PC-3 (cell line): ENCODE measurements at regions not wholly inside any gene's neighbourhood (a gene's known extent, or its start where the extent isn't known, plus 50 kb on each side); places are given as distances from the start of the nearest gene placed in this dataset.
A peak's percentile ranks its signal among the peaks of the same experiment; 100 is the strongest.

Experiments
- ATAC-seq: fragments of 200-7000 bp; cut with Tn5 transposase; 2 replicates; pipeline ENCODE4 v1.9.1; 2020; ENCODE audit warnings: mild to moderate bottlenecking, moderate library complexity
- BruUV-seq: library from RNA; stranded (reverse); fragments of 400-500 nt; replicated peaks from 2 replicates; lab custom pipeline; 2021; lab: Mats Ljungman, UMichigan
- CTCF ChIA-PET: fragments of 300-600 bp; sonication (Branson Sonifier 250); formaldehyde crosslinking; loops from one replicate; lab custom pipeline; 2022; ENCODE audit warnings: antibody characterized with exemption; lab: Charles Lee
- POLR2A ChIA-PET: fragments of 300-600 bp; sonication (Branson Sonifier 250); formaldehyde crosslinking; loops from one replicate; lab custom pipeline; 2022; ENCODE audit warnings: antibody characterized with exemption; ENCODE audit not compliant: unreplicated experiment; lab: Charles Lee
- DNase-seq: peaks from one replicate; pipeline ENCODE4 v3.0.0-alpha.2; 2015
- H2AFZ ChIP-seq: fragments of 300-600 bp; sonication (generic); 2 replicates; pipeline ENCODE4 v1.6.0; 2016; ENCODE audit warnings: antibody characterized with exemption, low read length
- H3F3A ChIP-seq: fragments of 300-600 bp; sonication (generic); one replicate; pipeline ENCODE4 v1.6.0; 2017; ENCODE audit warnings: antibody characterized with exemption, low read length, control low read depth, mild to moderate bottlenecking; ENCODE audit not compliant: unreplicated experiment
- H3K27ac ChIP-seq: fragments of 300-600 bp; sonication (generic); 2 replicates; pipeline ENCODE4 v1.5.1; 2016; ENCODE audit warnings: mild to moderate bottlenecking, low read length
- H3K27me3 ChIP-seq: fragments of 300-600 bp; sonication (generic); 2 replicates; pipeline ENCODE4 v1.6.1; 2016; ENCODE audit warnings: low read length, mixed read lengths
- H3K36me3 ChIP-seq: fragments of 300-600 bp; sonication (generic); 2 replicates; pipeline ENCODE4 v1.6.1; 2016; ENCODE audit warnings: low read depth, mixed run types, low read length, mixed read lengths
- H3K4me1 ChIP-seq: fragments of 300-600 bp; sonication (generic); 2 replicates; pipeline ENCODE4 v1.5.1; 2016; ENCODE audit warnings: low read length; ENCODE audit not compliant: insufficient read depth
- H3K4me2 ChIP-seq: fragments of 300-600 bp; sonication (generic); 2 replicates; pipeline ENCODE4 v1.6.0; 2016; ENCODE audit warnings: low read length
- H3K4me3 ChIP-seq: fragments of 300-600 bp; sonication (generic); 2 replicates; pipeline ENCODE4 v1.5.1; 2016; ENCODE audit warnings: mild to moderate bottlenecking, low read length, mixed read lengths
- H3K79me2 ChIP-seq: fragments of 300-600 bp; sonication (generic); 2 replicates; pipeline ENCODE4 v1.6.1; 2017; ENCODE audit warnings: low read length, mixed read lengths
- H3K9ac ChIP-seq: fragments of 300-600 bp; sonication (generic); 2 replicates; pipeline ENCODE4 v1.6.0; 2016; ENCODE audit warnings: mild to moderate bottlenecking, low read length
- H3K9me2 ChIP-seq: fragments of 300-600 bp; sonication (generic); replicated peaks from 2 replicates; pipeline ENCODE4 v1.6.1; 2016; ENCODE audit warnings: mixed run types, low read length, mixed read lengths
- H3K9me3 ChIP-seq: fragments of 300-600 bp; sonication (generic); 2 replicates; pipeline ENCODE4 v1.6.1; 2016; ENCODE audit warnings: low read length, mixed read lengths
- H4K20me1 ChIP-seq: fragments of 300-600 bp; sonication (generic); 2 replicates; pipeline ENCODE4 v1.6.1; 2016; ENCODE audit warnings: low read length, mixed read lengths
- EZH2 ChIP-seq: fragments of 300-600 bp; sonication (generic); IDR thresholded peaks from one replicate; pipeline ENCODE4 v1.6.1; 2017; ENCODE audit warnings: antibody characterized with exemption, mild to moderate bottlenecking, low read length; ENCODE audit not compliant: unreplicated experiment
- EZH2phosphoT487 ChIP-seq: fragments of 300-600 bp; sonication (generic); IDR thresholded peaks from 2 replicates; pipeline ENCODE4 v1.6.1; 2018; ENCODE audit warnings: mild to moderate bottlenecking, antibody characterized with exemption, low read length, borderline replicate concordance
- intact Hi-C: fragments of 100-400 bp; cut with micrococcal nuclease; formaldehyde crosslinking; loops from 2 replicates; pipeline ENCODE4 v1.9.0; 2023
- TF ChIP-seq, protein P1 (sequence below): fragments of 300-600 bp; sonication (generic); conservative IDR thresholded peaks from 2 replicates; pipeline ENCODE4 v1.5.1; 2017; ENCODE audit warnings: antibody characterized with exemption, low read depth, mild to moderate bottlenecking, low read length

DNA sequence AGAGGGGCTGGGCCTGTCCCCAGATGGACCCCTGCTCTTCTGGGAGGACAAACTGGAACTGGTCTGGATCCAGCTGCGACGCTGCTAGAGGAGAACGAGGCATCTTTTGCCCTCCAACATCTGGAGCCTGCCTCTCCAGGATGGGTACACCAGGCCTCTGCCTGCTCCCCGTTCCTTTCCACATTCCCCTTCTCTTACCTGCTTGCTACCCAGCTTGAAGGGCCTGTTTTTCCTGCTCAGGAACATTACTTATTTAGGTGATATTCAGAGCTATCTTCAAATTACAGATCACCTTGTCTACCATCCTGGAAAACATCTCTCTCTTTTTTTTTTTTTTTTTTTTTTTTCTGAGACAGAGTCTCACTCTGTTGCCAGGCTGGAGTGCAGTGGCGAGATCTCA is 64.0 kb downstream of the CHRD start:
- Histone ChIP-seq H3F3A (no peaks in the 10 kb centered on the region), H3K36me3 (no peaks in the 10 kb centered on the region), H3K27ac (no peak overlapping the region), H3K9me2 (no peaks in the 10 kb centered on the region), H3K4me1 (peaks cover 14% of the 10 kb centered on the region), H2AFZ (no peak overlapping the region), H3K79me2 (no peaks in the 10 kb centered on the region), H3K9me3 (no peaks in the 10 kb centered on the region), H3K27me3 (peaks cover 5% of the 10 kb centered on the region), H3K4me3 (no peak overlapping the region), H3K9ac (no peak overlapping the region), H4K20me1 (no peaks in the 10 kb centered on the region), H3K4me2 (no peak overlapping the region)
- CTCF ChIA-PET: no interaction called here
- DNase-seq: no peak
- ATAC-seq: no peak
- BruUV-seq: no TSS peak
- TF ChIP-seq EZH2phosphoT487 (no peak), EZH2 (no peak)
- TF ChIP-seq, protein P1, sequence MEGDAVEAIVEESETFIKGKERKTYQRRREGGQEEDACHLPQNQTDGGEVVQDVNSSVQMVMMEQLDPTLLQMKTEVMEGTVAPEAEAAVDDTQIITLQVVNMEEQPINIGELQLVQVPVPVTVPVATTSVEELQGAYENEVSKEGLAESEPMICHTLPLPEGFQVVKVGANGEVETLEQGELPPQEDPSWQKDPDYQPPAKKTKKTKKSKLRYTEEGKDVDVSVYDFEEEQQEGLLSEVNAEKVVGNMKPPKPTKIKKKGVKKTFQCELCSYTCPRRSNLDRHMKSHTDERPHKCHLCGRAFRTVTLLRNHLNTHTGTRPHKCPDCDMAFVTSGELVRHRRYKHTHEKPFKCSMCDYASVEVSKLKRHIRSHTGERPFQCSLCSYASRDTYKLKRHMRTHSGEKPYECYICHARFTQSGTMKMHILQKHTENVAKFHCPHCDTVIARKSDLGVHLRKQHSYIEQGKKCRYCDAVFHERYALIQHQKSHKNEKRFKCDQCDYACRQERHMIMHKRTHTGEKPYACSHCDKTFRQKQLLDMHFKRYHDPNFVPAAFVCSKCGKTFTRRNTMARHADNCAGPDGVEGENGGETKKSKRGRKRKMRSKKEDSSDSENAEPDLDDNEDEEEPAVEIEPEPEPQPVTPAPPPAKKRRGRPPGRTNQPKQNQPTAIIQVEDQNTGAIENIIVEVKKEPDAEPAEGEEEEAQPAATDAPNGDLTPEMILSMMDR: no peak
- intact Hi-C loops: no loop called here
- POLR2A ChIA-PET: interaction anchor here (0.6 to 0.7 kb wide), 2 partner anchors 70 to 531 kb away, joined by 4 read pairs; no protein-coding TSS in a partner anchor

DNA sequence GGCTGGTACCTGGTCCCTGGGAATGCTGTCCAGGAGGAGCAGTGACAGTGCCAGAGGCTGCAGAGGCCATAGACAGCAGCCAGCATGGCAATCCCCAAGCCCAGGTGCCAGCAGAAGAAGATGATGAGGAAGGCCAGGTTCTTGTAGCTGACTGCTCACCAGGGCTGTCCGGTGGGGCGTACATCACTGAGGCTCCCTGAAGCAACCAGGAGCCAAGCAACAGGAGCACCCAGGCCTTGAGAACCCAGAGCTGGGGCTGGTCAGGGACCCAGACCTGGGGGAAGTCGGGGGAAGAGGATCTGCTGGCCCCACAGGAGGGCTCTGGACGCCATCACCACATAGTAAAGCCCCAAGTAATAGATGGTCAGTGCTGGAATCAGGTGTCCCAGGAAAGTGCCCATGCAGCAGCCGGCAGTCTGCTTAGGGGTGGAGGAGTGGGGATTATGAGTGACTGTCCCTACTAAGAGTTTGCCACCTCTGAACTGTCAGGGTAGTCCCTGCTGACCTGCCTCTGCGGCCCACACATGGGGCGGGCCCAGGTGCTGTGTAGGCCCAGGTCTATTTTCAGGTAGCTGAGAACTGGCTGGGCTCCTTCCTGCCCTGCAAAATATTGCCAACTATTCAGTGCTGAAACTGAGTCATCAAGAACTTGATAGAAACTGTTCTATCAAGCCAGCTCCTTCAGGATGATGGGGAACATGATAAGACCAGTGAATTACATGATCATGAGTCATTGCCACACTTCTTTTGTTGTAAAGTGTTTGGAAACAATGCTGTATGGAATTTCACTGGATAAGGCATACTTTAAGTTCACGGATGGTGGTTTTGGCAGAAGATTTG is 68.7 kb downstream of the CHRD start:
- CTCF ChIA-PET: interaction anchor here (0.6 to 0.7 kb wide), 2 partner anchors 18 to 298 kb away, joined by 3 to 4 read pairs; no protein-coding TSS in a partner anchor

More for the DNA sequence above, 68.7 kb downstream of the CHRD start:
- intact Hi-C loops: no loop called here
- no peaks in the 10 kb centered on the region for H3K36me3 ChIP-seq
- no TSS peak for BruUV-seq
- ATAC-seq (peak; percentile 91), DNase-seq (peak; percentile 91)
- H4K20me1 ChIP-seq: no peaks in the 10 kb centered on the region
- H3K27me3 ChIP-seq: no peaks in the 10 kb centered on the region
- no peak overlapping the region for H3K4me3 ChIP-seq
- TF ChIP-seq EZH2phosphoT487 (no peak), EZH2 (no peak)
- TF ChIP-seq, protein P1: no peak
- H2AFZ ChIP-seq: no peak overlapping the region
- 0 out of 2 replicates have a peak overlapping the region, but pooled peaks have one; percentile 3 for H3K4me2 ChIP-seq
- no peaks in the 10 kb centered on the region for H3F3A ChIP-seq
- H3K4me1 ChIP-seq: peaks cover 13% of the 10 kb centered on the region
- H3K79me2 ChIP-seq: no peaks in the 10 kb centered on the region
- H3K27ac ChIP-seq: no peak overlapping the region
- H3K9me2 ChIP-seq: no peaks in the 10 kb centered on the region
- H3K9me3 ChIP-seq: no peaks in the 10 kb centered on the region
- no peak overlapping the region for H3K9ac ChIP-seq
- POLR2A ChIA-PET: no interaction called here
